A549 (cell line): ENCODE measurements at regions not wholly inside any gene's neighbourhood (a gene's known extent, or its start where the extent isn't known, plus 50 kb on each side); places are given as distances from the start of the nearest gene placed in this dataset.

Experiments
- ATAC-seq, 2 experiments: fragments of 200-7000 bp in 1 of 2; fragments of >200 bp in 1 of 2; cut with Nextera tagmentation in 1 of 2; cut with Tn5 transposase in 1 of 2; 3 replicates each; pipeline versions ENCODE4 v1.8.0 to v1.9.1; 2018 to 2020; ENCODE audit warnings: mild to moderate bottlenecking in 1 of 2, moderate library complexity in 1 of 2
- CTCF ChIA-PET: fragments of 300-600 bp; sonication (Branson Sonifier 250); formaldehyde crosslinking; extraction: SDS; loops from one replicate; lab custom pipeline; 2021; ENCODE audit warnings: antibody characterized with exemption, inconsistent platforms; lab: Yijun Ruan, JAX
- POLR2A ChIA-PET: fragments of 350-600 bp; formaldehyde crosslinking; extraction: SDS; loops from one replicate; lab custom pipeline; 2021; ENCODE audit warnings: antibody characterized with exemption, inconsistent platforms; lab: Yijun Ruan, JAX
- DNase-seq, 2 experiments: peaks; one replicate each; pipeline versions ENCODE4 v3.0.0 to v3.0.0-alpha.2; 2011 to 2016; ENCODE audit warnings: low read depth in 1 of 2, low spot score in 1 of 2
- FAIRE-seq: peaks from 2 replicates; lab custom pipeline; 2011; peaks lifted over from hg19 to GRCh38; lab: Jason Lieb, UNC
- H3K27ac ChIP-seq, 2 experiments: fragments of >200 bp; sonication (Bioruptor Twin); formaldehyde crosslinking; 3 replicates each; pipeline ENCODE4 v1.5.1; 2016 to 2017
- H3K4me1 ChIP-seq: fragments of >200 bp; sonication (Bioruptor Twin); formaldehyde crosslinking; 3 replicates; pipeline ENCODE4 v1.6.1; 2016
- H3K4me2 ChIP-seq: fragments of >200 bp; sonication (Bioruptor Twin); formaldehyde crosslinking; 3 replicates; pipeline ENCODE4 v1.6.1; 2016
- H3K4me3 ChIP-seq: fragments of >200 bp; sonication (Bioruptor Twin); formaldehyde crosslinking; 3 replicates; pipeline ENCODE4 v1.5.1; 2016
- H3K9me3 ChIP-seq: fragments of >200 bp; sonication (Bioruptor Twin); formaldehyde crosslinking; 3 replicates; pipeline ENCODE4 v1.6.1; 2016
- BHLHE40 ChIP-seq: IDR thresholded peaks from 2 replicates; pipeline ENCODE4 v1.6.1; 2012; ENCODE audit warnings: low read depth, low read length, inconsistent platforms
- CBX2 ChIP-seq: fragments of 200-600 bp; sonication (generic); IDR thresholded peaks from 2 replicates; pipeline ENCODE4 v1.6.1; 2016; ENCODE audit warnings: low read depth, mild to moderate bottlenecking, borderline replicate concordance
- CHD4 ChIP-seq: fragments of 200-600 bp; sonication (generic); IDR thresholded peaks from 2 replicates; pipeline ENCODE4 v1.6.1; 2016; ENCODE audit warnings: antibody characterized with exemption, mild to moderate bottlenecking, borderline replicate concordance
- EHMT2 ChIP-seq: fragments of 200-600 bp; sonication (generic); IDR thresholded peaks from 2 replicates; pipeline ENCODE4 v1.6.1; 2016; ENCODE audit warnings: antibody characterized with exemption, low read depth, mild to moderate bottlenecking, moderate library complexity
- EP300 ChIP-seq, 2 experiments: fragments of >200 bp; sonication (Bioruptor Twin); formaldehyde crosslinking; IDR thresholded peaks; 2 replicates in 1 of 2; 3 replicates in 1 of 2; pipeline ENCODE4 v1.6.1; 2016 to 2017
- ESRRA ChIP-seq: fragments of 150-350 bp; IDR thresholded peaks from 2 replicates; pipeline ENCODE4 v1.6.1; 2014; ENCODE audit warnings: mild to moderate bottlenecking, low read length, borderline replicate concordance
- FOSB ChIP-seq: fragments of 250-450 bp; sonication (Bioruptor Pico); IDR thresholded peaks from 2 replicates; pipeline ENCODE4 v1.5.0; 2020; ENCODE audit warnings: mild to moderate bottlenecking, moderate library complexity
- FOSL2 ChIP-seq, 2 experiments: fragments of 450-650 bp in 1 of 2; fragments of >200 bp in 1 of 2; sonication (Bioruptor Twin) in 1 of 2; formaldehyde crosslinking; IDR thresholded peaks; 2 replicates each; pipeline versions ENCODE4 v1.5.0 to v1.6.1; 2016 to 2020; ENCODE audit warnings: mild to moderate bottlenecking in 1 of 2, moderate library complexity in 1 of 2
- GATA3 ChIP-seq: IDR thresholded peaks from 2 replicates; pipeline ENCODE4 v1.6.1; 2012; ENCODE audit warnings: borderline replicate concordance
- HEYL ChIP-seq: fragments of 250-450 bp; sonication (Bioruptor Pico); IDR thresholded peaks from 2 replicates; pipeline ENCODE4 v1.8.0; 2021; ENCODE audit warnings: mild to moderate bottlenecking, moderate library complexity
- HOXA7 ChIP-seq: fragments of 250-450 bp; sonication (Bioruptor Pico); IDR thresholded peaks from 2 replicates; pipeline ENCODE4 v1.5.0; 2020; ENCODE audit warnings: mild to moderate bottlenecking, moderate library complexity
- JUN ChIP-seq, 2 experiments: fragments of >200 bp; sonication (Bioruptor Twin); formaldehyde crosslinking; IDR thresholded peaks; 2 replicates in 1 of 2; 3 replicates in 1 of 2; pipeline ENCODE4 v1.6.1; 2016 to 2017
- KDM1A ChIP-seq: fragments of 200-600 bp; sonication (generic); IDR thresholded peaks from 2 replicates; pipeline ENCODE4 v1.6.1; 2016; ENCODE audit warnings: low read depth, mild to moderate bottlenecking
- KDM5A ChIP-seq: fragments of 200-600 bp; sonication (generic); IDR thresholded peaks from 2 replicates; pipeline ENCODE4 v1.6.1; 2016; ENCODE audit warnings: antibody characterized with exemption, mild to moderate bottlenecking
- MAFK ChIP-seq: fragments of 450-650 bp; IDR thresholded peaks from 2 replicates; pipeline ENCODE4 v1.6.1; 2014; ENCODE audit not compliant: partially characterized antibody
- MYC ChIP-seq: IDR thresholded peaks from 2 replicates; pipeline ENCODE4 v1.6.1; 2012; ENCODE audit warnings: mild to moderate bottlenecking, inconsistent platforms, low read length, improper control_type of control experiment, borderline replicate concordance
- POLR2AphosphoS2 ChIP-seq: conservative IDR thresholded peaks from 2 replicates; pipeline ENCODE4 v1.6.1; 2012; ENCODE audit warnings: low read length, improper control_type of control experiment, inconsistent platforms
- RAD21 ChIP-seq, 2 experiments: fragments of >200 bp in 1 of 2; sonication (Bioruptor Twin) in 1 of 2; formaldehyde crosslinking in 1 of 2; IDR thresholded peaks in 1 of 2; conservative IDR thresholded peaks in 1 of 2; 2 replicates in 1 of 2; 3 replicates in 1 of 2; pipeline ENCODE4 v1.6.1; 2012 to 2018; ENCODE audit warnings: inconsistent platforms in 1 of 2
- SMC3 ChIP-seq: fragments of >200 bp; sonication (Bioruptor Twin); formaldehyde crosslinking; IDR thresholded peaks from 3 replicates; pipeline ENCODE4 v1.6.1; 2018; ENCODE audit warnings: inconsistent platforms
- SREBF2 ChIP-seq: fragments of 450-650 bp; IDR thresholded peaks from 2 replicates; pipeline ENCODE4 v1.6.1; 2014; ENCODE audit warnings: mild to moderate bottlenecking, moderate library complexity
- ZSCAN20 ChIP-seq: fragments of 250-450 bp; sonication (Bioruptor Pico); IDR thresholded peaks from 2 replicates; pipeline ENCODE4 v1.8.0; 2022; ENCODE audit warnings: mild to moderate bottlenecking, moderate library complexity
- WGBS: methylation state at CpG from one replicate; pipeline ENCODE4 v1.1.6; 2017; ENCODE audit errors: missing lambda C conversion rate; 5-methylcytosine and 5-hydroxymethylcytosine counted together
- TF ChIP-seq, protein P1 (sequence below): IDR thresholded peaks from 2 replicates; pipeline ENCODE4 v1.6.1; 2012
- TF ChIP-seq, protein P2 (sequence below): fragments of >200 bp; sonication (Bioruptor Twin); formaldehyde crosslinking; IDR thresholded peaks from 3 replicates; pipeline ENCODE4 v1.6.1; 2016
- TF ChIP-seq, protein P3 (sequence below): fragments of 250-450 bp; sonication (Bioruptor Pico); IDR thresholded peaks from 2 replicates; pipeline ENCODE4 v1.5.0; 2020; ENCODE audit warnings: low read depth, mild to moderate bottlenecking, moderate library complexity
- TF ChIP-seq, protein P4 (sequence below): fragments of 450-650 bp; IDR thresholded peaks from 2 replicates; pipeline ENCODE4 v1.6.1; 2014; ENCODE audit warnings: antibody characterized with exemption

DNA sequence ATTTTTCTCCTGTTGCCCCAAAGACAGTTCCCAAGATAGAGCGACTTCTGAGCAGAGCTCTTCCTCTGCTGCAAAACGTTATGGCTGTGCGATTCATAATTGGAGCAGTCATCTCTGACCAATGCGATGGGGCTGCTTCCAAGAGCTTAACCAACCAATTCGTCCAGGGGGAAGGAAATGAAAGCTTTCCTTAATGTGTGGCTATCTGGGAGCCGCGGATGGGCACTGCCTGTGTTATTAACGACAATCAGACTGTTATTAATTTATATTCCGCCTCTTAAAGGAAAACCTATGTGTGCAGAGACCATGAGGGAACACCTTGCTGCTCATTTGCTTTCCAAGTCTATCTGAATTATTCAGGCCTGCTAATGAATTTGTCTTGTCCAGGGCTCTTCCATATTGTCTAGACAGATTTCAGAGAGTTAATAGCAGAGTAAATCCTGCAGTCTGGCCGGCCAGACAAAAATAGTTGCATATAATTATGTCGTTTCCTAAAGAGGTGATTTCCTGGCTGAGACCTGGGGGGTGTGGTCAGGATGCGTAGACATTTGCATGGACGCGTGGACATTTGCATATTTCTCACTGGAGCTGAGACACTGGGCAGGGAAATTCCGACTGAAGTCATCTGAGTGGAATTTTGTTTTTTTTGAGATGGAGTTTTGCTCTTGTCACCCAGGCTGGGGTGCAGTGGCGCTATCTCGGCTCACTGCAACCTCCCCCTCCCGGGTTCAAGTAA lies 135.4 kb downstream of the HMX1 start:
- FAIRE-seq (no peak), DNase-seq (no peak), ATAC-seq (no peak)
- 28% methylated on average over 18 of the region's 18 CpGs for WGBS
- Histone ChIP-seq H3K9me3 (no peaks in the 10 kb centered on the region), H3K27ac (no peak overlapping the region), H3K4me2 (no peak overlapping the region), H3K4me1 (no peaks in the 10 kb centered on the region), H3K4me3 (no peak overlapping the region)
- POLR2A ChIA-PET: no interaction called here
- CTCF ChIA-PET: interaction anchor here (1.0 kb wide), 1 partner anchor 48 kb away, joined by 3 read pairs; no protein-coding TSS in a partner anchor
- no peak for TF ChIP-seq MAFK
- TF ChIP-seq FOSL2 (IDR thresholded peaks at IDR 0.05): no peak
- TF ChIP-seq FOSL2 (CRISPR knock-in tag; IDR thresholded peaks at IDR 0.05): no peak
- TF ChIP-seq ZSCAN20: no peak
- TF ChIP-seq HEYL (CRISPR knock-in tag): no peak
- TF ChIP-seq, protein P1, sequence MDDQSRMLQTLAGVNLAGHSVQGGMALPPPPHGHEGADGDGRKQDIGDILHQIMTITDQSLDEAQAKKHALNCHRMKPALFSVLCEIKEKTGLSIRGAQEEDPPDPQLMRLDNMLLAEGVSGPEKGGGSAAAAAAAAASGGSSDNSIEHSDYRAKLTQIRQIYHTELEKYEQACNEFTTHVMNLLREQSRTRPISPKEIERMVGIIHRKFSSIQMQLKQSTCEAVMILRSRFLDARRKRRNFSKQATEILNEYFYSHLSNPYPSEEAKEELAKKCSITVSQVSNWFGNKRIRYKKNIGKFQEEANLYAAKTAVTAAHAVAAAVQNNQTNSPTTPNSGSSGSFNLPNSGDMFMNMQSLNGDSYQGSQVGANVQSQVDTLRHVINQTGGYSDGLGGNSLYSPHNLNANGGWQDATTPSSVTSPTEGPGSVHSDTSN: no peak
- TF ChIP-seq EP300 (IDR thresholded peaks at IDR 0.05): no peak
- no peak for TF ChIP-seq RAD21 (conservative IDR thresholded peaks at IDR 0.05 in 1 of 2, IDR thresholded peaks at IDR 0.05 in 1 of 2)
- no peak for TF ChIP-seq POLR2AphosphoS2
- TF ChIP-seq, protein P2, sequence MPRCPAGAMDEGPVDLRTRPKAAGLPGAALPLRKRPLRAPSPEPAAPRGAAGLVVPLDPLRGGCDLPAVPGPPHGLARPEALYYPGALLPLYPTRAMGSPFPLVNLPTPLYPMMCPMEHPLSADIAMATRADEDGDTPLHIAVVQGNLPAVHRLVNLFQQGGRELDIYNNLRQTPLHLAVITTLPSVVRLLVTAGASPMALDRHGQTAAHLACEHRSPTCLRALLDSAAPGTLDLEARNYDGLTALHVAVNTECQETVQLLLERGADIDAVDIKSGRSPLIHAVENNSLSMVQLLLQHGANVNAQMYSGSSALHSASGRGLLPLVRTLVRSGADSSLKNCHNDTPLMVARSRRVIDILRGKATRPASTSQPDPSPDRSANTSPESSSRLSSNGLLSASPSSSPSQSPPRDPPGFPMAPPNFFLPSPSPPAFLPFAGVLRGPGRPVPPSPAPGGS: no peak
- TF ChIP-seq SMC3: no peak
- TF ChIP-seq SREBF2: no peak

DNA sequence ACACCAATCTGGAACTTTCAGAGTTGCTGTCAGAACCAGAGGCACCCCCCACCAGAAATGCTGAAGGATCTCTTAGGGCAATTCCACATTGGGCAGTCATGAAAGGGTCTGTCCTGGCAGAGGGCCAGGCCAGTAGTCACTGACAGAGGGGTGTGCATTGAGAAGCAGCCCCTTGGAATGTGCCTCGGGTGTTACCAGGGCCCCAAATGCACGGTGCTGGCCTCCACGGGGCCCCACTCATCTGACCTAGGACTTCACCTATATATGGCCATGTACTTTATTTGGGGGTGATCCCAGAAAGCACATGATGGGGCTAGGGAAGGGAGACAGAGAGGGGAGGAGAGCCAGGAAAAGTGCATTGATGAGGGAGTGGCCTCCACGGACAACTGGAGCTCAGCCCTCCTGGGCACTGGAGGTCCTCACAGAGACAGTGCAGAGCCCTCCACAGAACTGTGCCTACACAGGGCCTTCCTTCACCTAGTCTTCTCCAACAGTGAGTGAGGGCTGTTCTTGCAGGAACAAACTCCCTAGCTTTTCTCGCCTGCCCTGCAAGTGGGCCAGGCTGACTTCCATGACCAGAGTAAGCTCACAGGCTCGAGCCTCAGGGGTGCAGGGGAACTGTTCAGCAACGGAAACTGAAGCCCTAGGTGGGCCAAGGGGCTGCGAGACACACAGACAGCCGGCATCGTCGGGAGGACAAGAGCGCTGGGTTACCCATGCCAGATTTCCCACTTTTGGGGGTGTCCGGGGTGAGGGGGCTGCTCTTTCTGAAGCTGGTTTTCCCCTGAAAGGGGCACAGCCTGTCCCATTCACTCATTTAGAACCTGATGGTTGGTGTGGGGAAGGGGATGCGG lies 136.2 kb downstream of the HMX1 start:
- FAIRE-seq (no peak), ATAC-seq (no peak), DNase-seq (no peak)
- Histone ChIP-seq H3K9me3 (no peaks in the 10 kb centered on the region), H3K4me3 (no peak overlapping the region), H3K4me1 (no peaks in the 10 kb centered on the region), H3K4me2 (no peak overlapping the region), H3K27ac (no peak overlapping the region)
- TF ChIP-seq SMC3: no peak
- TF ChIP-seq, protein P3, sequence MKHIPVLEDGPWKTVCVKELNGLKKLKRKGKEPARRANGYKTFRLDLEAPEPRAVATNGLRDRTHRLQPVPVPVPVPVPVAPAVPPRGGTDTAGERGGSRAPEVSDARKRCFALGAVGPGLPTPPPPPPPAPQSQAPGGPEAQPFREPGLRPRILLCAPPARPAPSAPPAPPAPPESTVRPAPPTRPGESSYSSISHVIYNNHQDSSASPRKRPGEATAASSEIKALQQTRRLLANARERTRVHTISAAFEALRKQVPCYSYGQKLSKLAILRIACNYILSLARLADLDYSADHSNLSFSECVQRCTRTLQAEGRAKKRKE (CRISPR knock-in tag): no peak
- TF ChIP-seq GATA3: no peak
- no peak for TF ChIP-seq KDM5A
- TF ChIP-seq EHMT2: no peak
- TF ChIP-seq KDM1A: no peak
- no peak for TF ChIP-seq JUN (IDR thresholded peaks at IDR 0.05)
- no peak for TF ChIP-seq MYC
- no peak for TF ChIP-seq ESRRA
- TF ChIP-seq, protein P4, sequence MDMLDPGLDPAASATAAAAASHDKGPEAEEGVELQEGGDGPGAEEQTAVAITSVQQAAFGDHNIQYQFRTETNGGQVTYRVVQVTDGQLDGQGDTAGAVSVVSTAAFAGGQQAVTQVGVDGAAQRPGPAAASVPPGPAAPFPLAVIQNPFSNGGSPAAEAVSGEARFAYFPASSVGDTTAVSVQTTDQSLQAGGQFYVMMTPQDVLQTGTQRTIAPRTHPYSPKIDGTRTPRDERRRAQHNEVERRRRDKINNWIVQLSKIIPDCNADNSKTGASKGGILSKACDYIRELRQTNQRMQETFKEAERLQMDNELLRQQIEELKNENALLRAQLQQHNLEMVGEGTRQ: no peak
- no peak for TF ChIP-seq BHLHE40
- no peak for TF ChIP-seq HEYL (CRISPR knock-in tag)
- TF ChIP-seq CHD4: no peak
- no peak for TF ChIP-seq HOXA7 (CRISPR knock-in tag)
- no peak for TF ChIP-seq CBX2
- TF ChIP-seq FOSB (CRISPR knock-in tag): no peak
- TF ChIP-seq, protein P1: no peak
- CTCF ChIA-PET: interaction anchor here (1.0 kb wide), 1 partner anchor 47 kb away, joined by 3 read pairs; no protein-coding TSS in a partner anchor
- POLR2A ChIA-PET: no interaction called here
- 31% methylated on average over 4 of the region's 14 CpGs for WGBS
